ENCODE measurements at regions not wholly inside any gene's neighbourhood (a gene's known extent, or its start where the extent isn't known, plus 50 kb on each side); places are given as distances from the start of the nearest gene placed in this dataset.

DNA sequence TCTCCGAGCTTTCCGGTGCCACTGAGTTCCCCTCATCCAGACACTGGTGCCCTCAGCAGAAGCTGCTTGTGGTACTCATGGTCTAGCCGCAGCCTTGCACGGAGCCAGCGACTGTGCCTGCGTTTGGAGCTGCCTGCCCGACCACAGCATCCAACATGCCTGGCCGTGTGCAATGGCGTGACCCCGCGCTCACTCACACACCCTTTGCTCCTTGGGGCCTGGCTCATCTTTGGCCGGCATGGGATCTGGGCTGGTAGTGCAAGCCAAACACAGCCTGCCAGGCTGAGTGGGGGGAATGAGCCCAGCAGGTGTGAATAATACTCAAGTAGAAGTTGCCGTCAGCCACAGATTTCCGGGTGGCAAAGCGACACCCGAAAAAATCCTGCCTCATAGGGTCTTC is 1178.7 kb upstream of the GBE1 start:
- H3K9me3 ChIP-seq (ENCODE audit: severe bottlenecking) = no peaks in the 10 kb centered on the region
- no peak for ATAC-seq (ENCODE audit: low read depth)
- TF ChIP-seq, protein P1, sequence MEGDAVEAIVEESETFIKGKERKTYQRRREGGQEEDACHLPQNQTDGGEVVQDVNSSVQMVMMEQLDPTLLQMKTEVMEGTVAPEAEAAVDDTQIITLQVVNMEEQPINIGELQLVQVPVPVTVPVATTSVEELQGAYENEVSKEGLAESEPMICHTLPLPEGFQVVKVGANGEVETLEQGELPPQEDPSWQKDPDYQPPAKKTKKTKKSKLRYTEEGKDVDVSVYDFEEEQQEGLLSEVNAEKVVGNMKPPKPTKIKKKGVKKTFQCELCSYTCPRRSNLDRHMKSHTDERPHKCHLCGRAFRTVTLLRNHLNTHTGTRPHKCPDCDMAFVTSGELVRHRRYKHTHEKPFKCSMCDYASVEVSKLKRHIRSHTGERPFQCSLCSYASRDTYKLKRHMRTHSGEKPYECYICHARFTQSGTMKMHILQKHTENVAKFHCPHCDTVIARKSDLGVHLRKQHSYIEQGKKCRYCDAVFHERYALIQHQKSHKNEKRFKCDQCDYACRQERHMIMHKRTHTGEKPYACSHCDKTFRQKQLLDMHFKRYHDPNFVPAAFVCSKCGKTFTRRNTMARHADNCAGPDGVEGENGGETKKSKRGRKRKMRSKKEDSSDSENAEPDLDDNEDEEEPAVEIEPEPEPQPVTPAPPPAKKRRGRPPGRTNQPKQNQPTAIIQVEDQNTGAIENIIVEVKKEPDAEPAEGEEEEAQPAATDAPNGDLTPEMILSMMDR (IDR thresholded peaks at IDR 0.05; ENCODE audit: poor library complexity, severe bottlenecking) = no peak
- H3K36me3 ChIP-seq (ENCODE audit: low read depth) = no peaks in the 10 kb centered on the region
- H3K27me3 ChIP-seq (ENCODE audit: insufficient read depth, poor library complexity, severe bottlenecking) = no peaks in the 10 kb centered on the region
- no peak overlapping the region for H3K4me3 ChIP-seq (ENCODE audit: severe bottlenecking)
- H3K27ac ChIP-seq (ENCODE audit: poor library complexity, severe bottlenecking) = no peak overlapping the region
- DNase-seq (ENCODE audit: low spot score) = peak; percentile 46
- no peaks in the 10 kb centered on the region for H3K4me1 ChIP-seq (ENCODE audit: insufficient read depth, poor library complexity, severe bottlenecking)

DNA sequence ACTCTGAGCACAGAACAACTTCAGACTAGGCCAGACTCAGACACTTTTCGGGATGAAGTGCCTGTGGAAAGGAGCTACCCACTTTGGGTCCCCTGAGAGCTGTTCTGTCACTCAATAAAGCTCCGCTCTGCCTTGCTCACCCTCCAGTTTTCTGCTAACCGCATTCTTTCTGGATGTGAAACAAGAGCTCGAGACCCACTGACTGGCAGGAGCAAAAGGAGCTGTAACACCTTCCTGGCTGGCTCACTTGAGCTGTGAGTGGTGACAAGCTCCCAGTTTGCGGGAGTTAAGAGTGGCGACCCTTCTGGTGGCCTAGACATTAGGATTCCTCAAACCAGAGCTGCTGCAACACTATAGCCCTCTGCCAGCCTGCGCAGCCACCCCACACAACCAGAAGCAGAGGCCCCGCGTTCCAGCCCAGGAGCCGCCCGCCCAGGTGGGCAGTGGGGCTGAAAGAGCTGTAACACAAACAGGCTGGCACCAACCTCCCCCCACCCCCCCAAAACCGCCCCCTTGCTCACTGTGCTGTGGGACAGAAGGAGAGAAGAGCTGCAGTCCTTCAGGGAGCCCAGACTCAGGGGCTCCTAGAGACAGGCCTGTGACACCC is 1178.1 kb upstream of the GBE1 start:
- H3K9me3 ChIP-seq (ENCODE audit: severe bottlenecking) = no peaks in the 10 kb centered on the region
- H3K27ac ChIP-seq (ENCODE audit: poor library complexity, severe bottlenecking) = no peak overlapping the region
- DNase-seq (ENCODE audit: low spot score) (no peak), ATAC-seq (ENCODE audit: low read depth) (no peak)
- H3K27me3 ChIP-seq (ENCODE audit: insufficient read depth, poor library complexity, severe bottlenecking) = no peaks in the 10 kb centered on the region
- H3K4me3 ChIP-seq (ENCODE audit: severe bottlenecking) = no peak overlapping the region
- H3K4me1 ChIP-seq (ENCODE audit: insufficient read depth, poor library complexity, severe bottlenecking) = no peaks in the 10 kb centered on the region
- TF ChIP-seq, protein P1 (IDR thresholded peaks at IDR 0.05; ENCODE audit: poor library complexity, severe bottlenecking) = no peak
- H3K36me3 ChIP-seq (ENCODE audit: low read depth) = no peaks in the 10 kb centered on the region

- Histone ChIP-seq H3K4me1 (ENCODE audit: insufficient read depth, poor library complexity, severe bottlenecking) (no peaks in the 10 kb centered on the region), H3K36me3 (ENCODE audit: low read depth) (no peaks in the 10 kb centered on the region), H3K9me3 (ENCODE audit: severe bottlenecking) (no peaks in the 10 kb centered on the region), H3K4me3 (ENCODE audit: severe bottlenecking) (no peak overlapping the region), H3K27ac (ENCODE audit: poor library complexity, severe bottlenecking) (no peak overlapping the region), H3K27me3 (ENCODE audit: insufficient read depth, poor library complexity, severe bottlenecking) (no peaks in the 10 kb centered on the region)
- ATAC-seq (ENCODE audit: low read depth) = no peak
- no peak for DNase-seq (ENCODE audit: low spot score)
- TF ChIP-seq, protein P1 (IDR thresholded peaks at IDR 0.05; ENCODE audit: poor library complexity, severe bottlenecking) = no peak
These were observed 1177.4 kb upstream of the GBE1 start for GRCh38 chr3:82938821-82939328.

GRCh38 chr3:82927309-82928253 is 1166.1 kb upstream of the GBE1 start:
- TF ChIP-seq, protein P1 (IDR thresholded peaks at IDR 0.05; ENCODE audit: poor library complexity, severe bottlenecking) = no peak
- ATAC-seq (ENCODE audit: low read depth) (no peak), DNase-seq (ENCODE audit: low spot score) (no peak)
- H3K27ac ChIP-seq (ENCODE audit: poor library complexity, severe bottlenecking) = no peak overlapping the region
- H3K27me3 ChIP-seq (ENCODE audit: insufficient read depth, poor library complexity, severe bottlenecking) = no peaks in the 10 kb centered on the region
- no peaks in the 10 kb centered on the region for H3K36me3 ChIP-seq (ENCODE audit: low read depth)
- no peaks in the 10 kb centered on the region for H3K9me3 ChIP-seq (ENCODE audit: severe bottlenecking)
- no peaks in the 10 kb centered on the region for H3K4me1 ChIP-seq (ENCODE audit: insufficient read depth, poor library complexity, severe bottlenecking)
- no peak overlapping the region for H3K4me3 ChIP-seq (ENCODE audit: severe bottlenecking)
